ENCODE measurements at regions not wholly inside any gene's neighbourhood (a gene's known extent, or its start where the extent isn't known, plus 50 kb on each side); places are given as distances from the start of the nearest gene placed in this dataset.
"Not testable (repeated sequence)": the region's sequence is repeated elsewhere in the genome, so short reads cannot be mapped to it uniquely, and the experiment has no call there.

DNA sequence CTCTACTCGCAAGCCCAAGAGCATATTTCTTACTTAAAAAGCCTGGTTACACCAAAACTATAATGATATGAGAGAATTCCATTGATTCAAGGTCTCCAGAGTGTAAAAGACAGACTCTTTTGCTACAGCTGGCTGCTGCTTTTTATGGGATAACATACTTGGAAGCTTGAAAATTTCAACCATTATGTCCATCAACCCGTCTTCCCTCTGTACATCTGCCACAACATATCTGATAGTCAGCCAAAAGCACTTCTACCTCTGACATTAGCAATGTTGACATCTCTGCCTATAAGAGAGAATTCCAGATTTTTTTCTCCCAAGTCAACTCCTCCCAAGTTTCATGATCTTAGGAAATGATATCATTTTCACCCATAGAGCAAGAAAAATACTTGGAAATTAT is 54.4 kb upstream of the IQCM start:
- no peak for DNase-seq

DNA sequence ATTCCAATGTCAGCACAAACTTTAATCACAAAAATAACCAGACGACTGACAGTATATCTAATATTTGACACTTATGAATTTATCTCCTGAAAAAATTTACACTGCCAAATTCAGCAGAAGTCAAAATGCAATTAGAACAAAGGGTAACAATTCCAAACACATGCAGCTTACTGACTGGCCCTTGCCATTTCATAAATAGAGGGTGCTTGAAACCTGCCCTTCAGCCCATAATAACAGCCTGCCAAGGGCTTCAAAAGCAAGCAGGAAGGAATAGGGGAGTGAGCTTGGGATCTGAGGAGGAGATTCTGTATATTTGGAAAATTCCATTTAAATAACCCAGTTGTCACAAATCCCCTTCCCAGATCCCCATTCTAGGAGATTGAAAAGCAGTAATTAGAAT is 66.1 kb upstream of the IQCM start:
- no peak for DNase-seq

DNA sequence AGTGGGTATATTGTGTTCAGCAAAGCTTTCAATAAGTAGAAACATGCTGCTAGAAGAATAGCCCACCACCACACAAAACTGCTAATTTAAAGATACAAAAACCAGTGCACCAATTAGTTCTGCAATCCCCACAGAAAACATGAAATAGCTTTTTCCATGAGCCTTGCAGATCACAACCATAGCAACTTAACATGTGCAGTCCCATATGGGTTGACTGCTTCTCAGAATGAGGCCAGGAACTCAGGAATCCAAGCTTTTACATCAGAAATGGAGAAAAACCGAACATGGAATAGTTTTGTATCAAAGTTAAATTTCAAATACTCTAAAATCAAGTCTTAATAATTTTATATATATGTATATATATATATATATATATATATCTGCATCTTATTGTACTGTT is 66.6 kb upstream of the IQCM start:
- DNase-seq = no peak

DNA sequence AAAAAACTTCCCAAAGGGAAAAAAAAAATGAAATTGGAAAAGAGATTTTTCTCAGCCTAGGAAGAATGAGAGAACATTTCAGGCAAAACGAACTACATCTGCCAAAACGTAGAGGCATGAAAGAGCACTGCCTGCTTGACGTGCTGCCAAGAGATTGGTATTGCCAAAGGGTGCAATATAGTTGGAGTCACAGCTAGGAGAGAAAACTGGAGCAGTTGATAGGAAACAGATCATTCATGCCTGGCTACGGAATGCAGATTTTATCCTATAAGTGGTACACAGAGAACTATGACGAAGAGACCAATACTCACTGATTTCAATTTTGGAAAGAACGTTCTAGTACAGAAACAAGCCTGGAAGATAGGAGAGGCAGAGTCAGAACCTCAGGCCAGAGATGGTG is 68.4 kb upstream of the IQCM start:
- DNase-seq = no peak

DNA sequence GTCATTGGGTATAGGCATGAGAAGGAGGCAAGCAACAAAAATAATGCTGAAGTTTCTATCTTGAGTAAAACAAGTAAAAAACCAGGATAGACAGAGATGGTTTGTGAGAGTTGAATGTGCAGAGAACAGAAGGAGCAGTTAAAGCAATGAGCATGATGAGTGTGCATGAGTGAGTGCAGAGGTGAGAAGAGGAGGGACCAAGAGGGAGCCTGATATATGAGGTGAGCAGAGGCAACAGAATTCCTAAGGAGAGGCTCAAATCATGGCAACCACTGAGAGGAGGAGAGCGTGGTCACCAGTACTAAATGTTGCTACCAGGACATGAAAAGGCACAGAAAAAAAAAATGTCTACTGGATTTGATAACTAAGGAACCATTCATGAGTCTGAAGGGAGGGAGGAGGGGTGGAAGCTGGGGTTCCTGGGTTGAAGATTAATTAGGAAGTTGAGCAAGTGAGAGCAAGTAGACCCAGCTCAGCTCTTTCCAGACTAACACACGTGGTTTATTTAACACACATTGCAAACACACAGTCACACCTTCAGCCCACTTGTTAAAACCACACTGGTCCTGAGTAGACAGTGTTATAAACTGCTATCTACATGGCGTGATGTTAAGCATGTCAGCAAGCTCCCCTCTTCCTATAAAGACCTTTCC is 69.0 kb upstream of the IQCM start:
- no peak for DNase-seq

DNA sequence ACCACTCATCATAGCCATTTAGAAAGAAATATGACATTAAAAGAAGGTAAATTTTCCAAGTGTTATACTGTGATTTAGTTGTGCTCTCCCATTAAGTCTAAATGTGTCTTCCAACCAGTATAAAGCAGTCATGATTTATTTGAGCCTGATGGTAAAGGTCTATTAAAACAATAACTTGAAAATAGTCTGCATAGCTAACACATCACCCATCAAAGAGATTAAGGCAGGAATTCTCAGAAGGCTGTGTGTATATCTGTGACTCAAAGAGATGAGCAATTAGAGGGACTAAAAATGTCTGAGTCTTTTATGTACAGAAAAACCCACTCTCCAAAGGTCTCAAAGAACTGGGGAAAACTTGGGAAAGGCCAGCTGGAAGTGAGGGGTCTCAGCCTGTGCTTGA is 70.3 kb upstream of the IQCM start:
- no peak for DNase-seq

DNA sequence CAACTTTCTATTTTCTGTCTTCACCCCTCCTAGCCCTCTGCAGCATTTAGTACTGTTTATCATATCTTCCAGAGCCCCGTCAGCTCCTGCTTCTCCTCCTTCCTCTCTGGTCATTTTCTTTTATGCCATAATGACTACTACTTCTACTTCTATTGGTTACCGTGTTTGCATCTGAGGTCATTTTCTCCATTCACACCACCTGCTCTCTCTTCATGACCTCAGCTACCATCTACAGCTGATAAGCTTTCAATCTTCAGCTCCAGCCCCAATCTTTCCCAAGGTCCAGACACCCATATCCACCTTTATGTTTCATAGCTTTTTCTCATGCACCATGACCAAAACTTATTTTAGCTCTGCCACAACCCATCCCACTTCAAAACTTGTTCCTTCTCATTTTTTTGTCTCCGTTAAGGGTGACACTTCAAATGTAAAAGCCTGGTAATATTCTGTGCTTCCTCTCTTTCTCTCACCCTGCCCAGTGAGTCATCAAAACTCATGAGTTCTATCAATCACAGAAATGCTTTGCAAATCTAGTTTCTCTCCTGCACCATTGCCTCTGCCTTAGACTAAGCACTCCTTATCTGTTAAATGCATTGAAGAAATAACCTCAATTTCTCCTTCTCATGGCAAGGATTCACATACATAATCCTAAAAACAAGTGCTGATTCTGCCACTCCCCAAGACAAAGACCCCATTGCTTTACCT is 71.3 kb upstream of the IQCM start:
- no peak for DNase-seq

DNA sequence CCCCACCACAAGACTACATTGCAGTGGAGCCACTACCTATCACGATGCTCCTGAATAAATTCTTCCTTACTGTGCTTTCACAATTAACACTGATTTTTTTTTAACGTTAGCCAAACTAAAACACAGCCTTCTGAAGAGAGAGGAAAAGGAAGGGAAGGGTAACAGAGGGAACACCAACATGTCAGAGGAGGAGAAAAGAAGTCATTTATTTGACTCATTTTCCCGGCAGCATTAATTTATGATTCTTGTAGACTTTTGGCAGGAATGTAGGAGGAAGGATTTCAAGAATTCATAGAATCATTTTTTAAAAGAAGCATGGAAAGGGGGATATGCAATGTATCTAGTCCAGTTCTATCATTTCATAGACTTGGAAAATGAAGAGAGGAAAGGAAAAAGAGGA is 74.3 kb upstream of the IQCM start:
- no peak for DNase-seq

DNA sequence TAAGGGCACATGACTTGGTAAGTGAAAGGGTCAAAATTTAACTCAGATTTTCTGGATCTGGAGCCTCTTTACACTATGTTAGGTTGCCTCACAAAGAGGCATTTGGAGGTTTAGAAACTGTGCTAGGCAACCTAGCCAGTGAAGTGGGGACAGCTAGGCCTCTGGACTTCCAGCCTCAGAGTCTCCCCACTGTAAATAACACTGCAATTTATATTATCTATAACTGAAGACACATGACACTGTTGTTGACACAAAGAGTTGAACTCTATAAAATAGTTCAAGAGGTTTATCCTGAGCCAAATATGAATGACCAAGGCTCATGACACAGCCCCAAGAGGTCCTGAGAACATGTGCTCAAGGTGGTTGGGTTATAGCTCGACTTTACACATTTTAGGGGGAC is 74.9 kb upstream of the IQCM start:
- DNase-seq = no peak

DNA sequence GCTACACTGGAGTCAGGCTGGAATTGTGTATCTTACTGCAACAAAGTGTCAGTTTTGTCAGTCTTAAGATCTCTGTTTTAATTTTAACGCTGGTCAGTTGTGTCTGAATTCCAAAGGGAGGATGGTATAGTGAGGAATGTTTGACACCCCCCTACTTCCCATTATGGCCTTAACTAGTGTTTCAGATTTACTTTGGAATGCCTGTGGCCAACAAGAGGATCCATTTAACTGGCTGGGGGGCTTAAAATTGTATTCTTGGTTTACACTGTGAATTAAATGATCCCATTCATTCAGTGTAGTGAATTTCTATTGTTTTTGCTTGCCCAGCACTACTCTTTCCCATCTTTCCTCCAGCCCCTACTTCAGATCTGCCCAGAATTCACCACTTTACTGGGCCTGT is 75.8 kb upstream of the IQCM start:
- DNase-seq = no peak

DNA sequence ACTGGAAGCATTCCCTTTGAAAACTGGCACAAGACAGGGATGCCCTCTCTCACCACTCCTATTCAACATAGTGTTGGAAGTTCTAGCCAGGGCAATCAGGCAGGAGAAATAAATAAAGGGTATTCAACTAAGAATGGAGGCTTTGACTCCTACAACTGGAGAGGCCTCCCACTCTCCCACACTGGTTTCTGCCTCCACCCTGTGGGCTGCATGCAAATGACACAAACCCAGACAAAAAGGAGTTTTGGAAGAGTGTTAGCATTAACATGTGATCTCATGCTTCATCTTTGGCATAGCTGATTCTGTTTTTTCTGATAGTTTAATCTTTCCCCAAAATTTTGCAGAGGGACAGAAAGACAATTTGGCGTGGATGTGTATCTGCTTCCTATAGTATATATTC is 80.8 kb upstream of the IQCM start:
- DNase-seq = peak; percentile 15

DNA sequence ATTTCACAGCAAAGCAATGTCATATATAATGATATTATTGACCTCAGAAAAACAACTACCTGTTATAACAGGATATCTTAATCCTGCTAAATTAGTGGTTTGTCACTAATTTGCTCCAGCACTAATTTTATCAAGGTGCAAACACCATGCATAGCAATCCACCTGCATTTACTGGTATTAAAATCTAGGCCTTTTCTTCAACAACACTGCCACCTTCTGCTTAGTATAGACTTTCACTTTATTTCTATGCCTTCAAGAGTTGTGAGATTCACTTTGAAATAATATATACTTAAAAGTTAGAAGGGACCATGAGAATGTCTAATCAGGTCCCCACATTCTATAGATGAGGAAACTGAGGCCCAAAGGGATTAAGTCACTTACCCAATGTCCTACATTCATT is 82.1 kb upstream of the IQCM start:
- peak; percentile 8 for DNase-seq

DNA sequence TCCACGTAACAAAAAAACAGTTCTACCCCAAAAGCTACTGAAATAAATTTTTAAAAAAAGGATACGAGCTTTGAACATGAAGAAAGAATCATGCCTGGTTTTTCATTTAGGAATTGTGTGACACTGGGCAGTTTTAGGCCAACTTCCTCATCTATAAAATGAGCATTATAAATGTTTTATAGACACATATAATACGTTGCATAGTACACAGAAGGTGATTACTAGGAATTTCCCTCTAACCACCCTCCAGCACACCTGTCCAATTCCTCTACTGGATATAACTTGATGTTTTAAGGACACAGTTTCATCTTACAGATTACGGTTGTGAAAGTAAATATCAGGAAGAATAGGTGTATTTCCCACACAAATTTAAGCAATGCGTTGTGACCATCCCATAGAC is 85.5 kb upstream of the IQCM start:
- DNase-seq = no peak

DNA sequence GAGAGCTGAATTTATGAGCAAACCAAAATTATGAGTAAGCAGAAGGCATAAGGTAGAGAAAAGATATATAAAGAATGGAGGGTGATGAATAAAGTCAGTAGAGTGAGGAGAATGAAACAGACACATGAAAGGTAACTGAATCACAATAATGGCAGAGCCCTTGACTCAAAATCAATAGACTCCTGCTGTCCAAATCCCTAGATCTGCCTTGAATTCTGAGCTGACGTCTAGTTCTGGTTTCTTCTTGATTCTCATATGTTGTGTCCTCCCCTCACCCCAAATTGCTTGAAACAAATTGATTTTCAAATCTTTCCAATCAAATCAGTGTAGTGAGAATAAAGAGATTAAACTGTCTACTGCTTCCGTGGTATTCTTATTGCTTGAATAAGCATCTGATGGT is 86.6 kb upstream of the IQCM start:
- DNase-seq = no peak

DNA sequence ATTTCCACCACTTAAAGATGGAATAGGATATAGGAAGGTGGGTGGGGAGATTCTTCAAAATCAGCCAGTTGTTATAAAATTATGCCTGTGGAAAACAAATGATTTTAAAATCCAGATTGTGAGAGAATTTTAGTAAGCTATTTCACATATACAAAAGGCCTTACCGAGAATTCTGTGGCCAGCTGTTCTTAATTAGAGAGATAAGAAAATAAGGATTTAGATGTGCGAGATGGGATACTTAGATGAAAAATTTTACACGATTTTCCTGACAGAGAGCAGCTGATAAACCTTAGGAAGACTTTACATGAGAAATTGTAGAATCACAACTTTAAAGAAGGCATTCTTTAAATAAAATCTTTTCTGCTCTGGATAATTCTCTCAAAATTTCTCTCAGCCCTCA is 94.5 kb upstream of the IQCM start:
- no peak for DNase-seq

DNA sequence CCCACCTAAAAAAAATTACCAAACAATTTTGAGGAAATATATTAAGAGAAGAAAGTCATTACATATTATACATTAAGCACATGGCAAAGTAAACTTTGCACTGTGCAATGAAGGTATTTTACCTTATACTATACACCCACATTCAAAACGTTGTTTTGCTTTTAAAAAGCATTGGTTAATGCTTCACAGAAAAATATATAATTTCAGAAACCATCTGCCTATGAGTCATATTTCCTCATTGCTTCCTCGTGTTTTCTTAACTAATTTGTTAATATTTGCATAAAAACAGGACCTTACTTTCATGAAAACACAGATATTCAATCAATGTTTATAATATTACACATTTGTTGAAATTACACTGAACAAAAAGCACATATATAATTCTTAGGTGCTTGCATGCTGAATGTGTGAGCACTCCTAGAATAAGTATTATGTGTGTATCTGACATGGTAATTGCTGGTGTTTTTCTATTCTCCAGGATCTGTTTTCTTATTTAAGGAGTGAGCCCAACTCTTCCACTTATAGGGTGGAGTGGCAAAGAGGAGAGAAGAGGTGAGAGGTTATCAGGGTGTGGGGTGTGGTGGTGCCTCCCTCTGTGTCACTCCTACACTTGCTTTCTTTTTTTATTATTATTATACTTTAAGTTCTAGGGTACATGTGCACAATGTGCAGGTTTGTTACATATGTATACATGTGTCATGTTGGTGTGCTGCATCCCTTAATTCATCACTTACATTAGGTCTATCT is 95.1 kb upstream of the IQCM start:
- no peak for DNase-seq

DNA sequence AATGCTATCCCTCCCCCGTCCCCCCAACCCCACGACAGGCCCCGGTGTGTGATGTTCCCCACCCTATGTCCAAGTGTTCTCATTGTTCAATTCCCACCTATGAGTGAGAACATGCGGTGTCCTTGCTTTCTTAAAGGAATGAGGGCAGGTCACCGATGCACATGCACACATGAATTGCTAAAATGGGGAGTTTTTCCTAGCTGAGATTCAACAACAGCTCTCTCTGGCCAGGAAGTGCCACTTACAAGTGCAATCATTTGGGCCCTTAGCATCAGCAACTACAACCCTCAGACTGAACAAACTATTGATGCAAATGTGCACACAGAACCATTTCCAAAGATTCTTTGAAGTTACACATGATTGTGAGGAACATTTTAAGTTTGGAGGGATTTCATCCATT is 95.7 kb upstream of the IQCM start:
- DNase-seq = no peak

DNA sequence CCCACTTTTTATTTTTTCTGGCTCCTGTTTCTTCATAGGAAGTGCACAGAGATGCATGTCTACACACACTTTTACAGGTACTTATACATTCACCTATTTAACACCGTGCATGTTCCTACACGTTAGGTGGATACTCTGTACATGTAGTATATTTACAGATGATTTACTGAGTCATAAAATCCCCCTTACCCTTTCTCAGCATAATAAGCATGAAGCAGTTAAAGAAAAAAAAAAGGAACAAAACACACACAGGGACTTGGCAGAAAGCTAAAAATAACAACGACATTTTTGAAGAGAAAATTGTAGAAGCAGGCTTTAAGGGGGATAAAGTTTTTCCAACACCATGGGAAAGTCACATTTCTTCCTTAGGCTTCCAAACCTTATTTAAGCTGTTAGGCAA is 96.4 kb upstream of the IQCM start:
- DNase-seq = peak; percentile 53

DNA sequence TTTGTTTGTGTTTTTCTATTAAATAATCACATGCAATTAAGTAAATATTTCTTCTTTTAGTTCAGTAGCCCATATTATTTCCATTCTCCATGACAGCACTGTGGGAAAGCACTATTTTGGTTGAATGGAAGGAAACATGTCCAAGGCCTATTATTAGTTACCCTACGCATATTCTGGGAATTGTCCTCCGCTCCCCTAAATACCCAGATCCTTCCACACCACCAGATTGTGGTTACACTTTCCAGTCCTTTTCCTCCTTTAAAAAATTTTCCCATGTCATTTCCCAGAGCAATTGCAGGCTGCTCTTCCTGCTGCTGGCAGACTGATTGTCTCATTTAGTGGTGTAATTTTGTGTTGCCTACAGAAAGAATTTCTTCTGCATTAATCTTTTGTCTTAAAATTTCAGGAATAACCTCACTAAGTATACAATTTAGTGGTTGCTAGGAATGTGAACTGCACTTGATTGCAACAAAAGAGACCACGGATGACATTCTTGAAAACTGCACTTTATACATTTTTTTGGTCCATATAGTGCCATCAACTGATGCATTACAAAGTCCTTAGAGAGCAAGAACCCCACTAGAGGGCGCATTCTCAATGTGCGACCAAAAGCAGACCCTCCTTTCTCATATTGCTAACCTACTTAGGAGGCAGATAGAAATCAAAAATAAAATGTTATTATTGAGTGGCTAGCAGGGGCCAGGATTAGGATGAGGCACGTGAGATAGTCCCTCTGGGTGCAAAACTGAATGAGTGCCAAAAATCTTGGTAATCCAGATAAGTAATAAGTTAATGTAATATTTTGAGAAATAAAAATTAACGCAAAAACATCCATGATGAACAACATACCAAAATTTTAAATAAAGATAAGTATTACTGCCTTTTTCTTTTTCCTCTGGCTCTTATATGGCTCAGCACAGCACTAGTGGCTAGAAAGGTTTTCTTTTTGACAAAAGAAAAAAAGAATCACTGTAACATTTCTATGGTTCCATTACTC is 98.8 kb upstream of the IQCM start:
- peak; percentile 42 for DNase-seq

DNA sequence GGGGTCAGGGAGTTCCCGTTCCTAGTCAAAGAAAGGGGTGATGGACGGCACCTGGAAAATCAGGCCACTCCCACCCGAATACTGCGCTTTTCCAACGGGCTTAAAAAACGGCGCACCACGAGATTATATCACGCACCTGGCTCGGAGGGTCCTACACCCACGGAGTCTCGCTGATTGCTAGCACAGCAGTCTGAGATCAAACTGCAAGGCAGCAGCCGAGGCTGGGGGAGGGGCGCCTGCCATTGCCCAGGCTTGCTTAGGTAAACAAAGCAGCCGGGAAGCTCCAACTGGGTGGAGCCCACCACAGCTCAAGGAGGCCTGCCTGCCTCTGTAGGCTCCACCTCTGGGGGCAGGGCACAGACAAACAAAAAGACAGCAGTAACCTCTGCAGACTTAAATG is 100.1 kb upstream of the IQCM start:
- DNase-seq = not testable (repeated sequence)

DNA sequence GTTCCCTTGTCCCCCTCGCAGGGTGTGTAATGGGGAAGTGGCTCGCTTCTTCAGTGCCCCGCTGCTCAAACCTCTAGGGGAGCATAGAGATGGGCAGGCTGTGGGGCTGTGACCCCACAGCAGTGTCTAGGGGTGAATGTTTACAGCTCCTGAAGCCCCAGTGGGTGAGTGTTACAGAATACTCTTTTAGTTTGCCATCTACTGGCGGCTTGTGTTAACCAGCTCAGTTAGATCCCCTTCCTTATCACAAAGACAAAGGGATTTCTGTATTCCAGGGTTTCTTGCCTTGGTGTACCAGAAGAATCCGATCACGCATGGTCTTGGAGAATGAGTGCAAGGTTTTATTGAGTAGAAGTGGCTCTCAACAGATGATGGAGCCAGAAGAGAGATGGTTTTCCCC is 108.1 kb upstream of the IQCM start:
- DNase-seq = no peak

DNA sequence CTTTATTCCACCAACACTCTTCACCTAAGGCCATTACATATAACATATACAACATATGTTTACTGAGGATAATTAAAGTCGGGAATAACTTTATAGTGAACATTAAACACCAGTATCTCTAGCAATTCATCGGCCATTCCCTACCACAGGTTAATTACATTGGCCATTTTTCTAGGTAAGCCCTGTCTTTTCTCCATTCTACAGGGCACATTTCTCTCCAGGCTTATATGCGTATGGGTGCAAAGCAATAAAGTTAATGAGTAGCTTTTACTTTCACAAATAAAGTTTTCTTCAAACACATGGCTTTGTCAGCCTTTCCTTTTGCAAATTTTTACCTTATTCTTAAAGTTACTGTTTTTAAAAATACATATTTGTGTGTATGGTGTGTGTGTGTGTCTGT is 111.9 kb upstream of the IQCM start:
- DNase-seq = no peak

Data from renal pelvis (tissue), 1 donor.